ENCODE measurements at regions not wholly inside any gene's neighbourhood (a gene's known extent, or its start where the extent isn't known, plus 50 kb on each side); places are given as distances from the start of the nearest gene placed in this dataset.

GRCh38 chr2:118244686-118245085 lies 156.4 kb downstream of the INSIG2 start:
- H3K36me3 ChIP-seq (ENCODE audit: insufficient read depth, low read length) = no peaks in the 10 kb centered on the region
- no peak overlapping the region for H3K27ac ChIP-seq (ENCODE audit: low read length)
- no peaks in the 10 kb centered on the region for H3K79me2 ChIP-seq (replicated peaks; ENCODE audit: insufficient read depth, low read length)
- H4K20me1 ChIP-seq (ENCODE audit: insufficient read depth) = no peaks in the 10 kb centered on the region
- no peaks in the 10 kb centered on the region for H3K9me2 ChIP-seq (ENCODE audit: insufficient read depth, low read length)
- TF ChIP-seq TAF1 (IDR thresholded peaks at IDR 0.05; ENCODE audit: low read depth) (no peak), SMC3 (conservative IDR thresholded peaks at IDR 0.05; ENCODE audit: poor library complexity) (no peak), RAD21 (conservative IDR thresholded peaks at IDR 0.05) (no peak), EP300 (conservative IDR thresholded peaks at IDR 0.05; ENCODE audit: poor library complexity, severe bottlenecking) (no peak), EZH2 (IDR thresholded peaks at IDR 0.05; ENCODE audit: borderline replicate concordance, insufficient read depth, low read length, poor library complexity, severe bottlenecking) (no peak), MXI1 (conservative IDR thresholded peaks at IDR 0.05; ENCODE audit: poor library complexity, severe bottlenecking) (no peak), POLR2AphosphoS5 (IDR thresholded peaks at IDR 0.05) (no peak)
- TF ChIP-seq, protein P1, sequence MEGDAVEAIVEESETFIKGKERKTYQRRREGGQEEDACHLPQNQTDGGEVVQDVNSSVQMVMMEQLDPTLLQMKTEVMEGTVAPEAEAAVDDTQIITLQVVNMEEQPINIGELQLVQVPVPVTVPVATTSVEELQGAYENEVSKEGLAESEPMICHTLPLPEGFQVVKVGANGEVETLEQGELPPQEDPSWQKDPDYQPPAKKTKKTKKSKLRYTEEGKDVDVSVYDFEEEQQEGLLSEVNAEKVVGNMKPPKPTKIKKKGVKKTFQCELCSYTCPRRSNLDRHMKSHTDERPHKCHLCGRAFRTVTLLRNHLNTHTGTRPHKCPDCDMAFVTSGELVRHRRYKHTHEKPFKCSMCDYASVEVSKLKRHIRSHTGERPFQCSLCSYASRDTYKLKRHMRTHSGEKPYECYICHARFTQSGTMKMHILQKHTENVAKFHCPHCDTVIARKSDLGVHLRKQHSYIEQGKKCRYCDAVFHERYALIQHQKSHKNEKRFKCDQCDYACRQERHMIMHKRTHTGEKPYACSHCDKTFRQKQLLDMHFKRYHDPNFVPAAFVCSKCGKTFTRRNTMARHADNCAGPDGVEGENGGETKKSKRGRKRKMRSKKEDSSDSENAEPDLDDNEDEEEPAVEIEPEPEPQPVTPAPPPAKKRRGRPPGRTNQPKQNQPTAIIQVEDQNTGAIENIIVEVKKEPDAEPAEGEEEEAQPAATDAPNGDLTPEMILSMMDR (IDR thresholded peaks at IDR 0.05; ENCODE audit: poor library complexity, severe bottlenecking) = no peak
- TF ChIP-seq, protein P2, sequence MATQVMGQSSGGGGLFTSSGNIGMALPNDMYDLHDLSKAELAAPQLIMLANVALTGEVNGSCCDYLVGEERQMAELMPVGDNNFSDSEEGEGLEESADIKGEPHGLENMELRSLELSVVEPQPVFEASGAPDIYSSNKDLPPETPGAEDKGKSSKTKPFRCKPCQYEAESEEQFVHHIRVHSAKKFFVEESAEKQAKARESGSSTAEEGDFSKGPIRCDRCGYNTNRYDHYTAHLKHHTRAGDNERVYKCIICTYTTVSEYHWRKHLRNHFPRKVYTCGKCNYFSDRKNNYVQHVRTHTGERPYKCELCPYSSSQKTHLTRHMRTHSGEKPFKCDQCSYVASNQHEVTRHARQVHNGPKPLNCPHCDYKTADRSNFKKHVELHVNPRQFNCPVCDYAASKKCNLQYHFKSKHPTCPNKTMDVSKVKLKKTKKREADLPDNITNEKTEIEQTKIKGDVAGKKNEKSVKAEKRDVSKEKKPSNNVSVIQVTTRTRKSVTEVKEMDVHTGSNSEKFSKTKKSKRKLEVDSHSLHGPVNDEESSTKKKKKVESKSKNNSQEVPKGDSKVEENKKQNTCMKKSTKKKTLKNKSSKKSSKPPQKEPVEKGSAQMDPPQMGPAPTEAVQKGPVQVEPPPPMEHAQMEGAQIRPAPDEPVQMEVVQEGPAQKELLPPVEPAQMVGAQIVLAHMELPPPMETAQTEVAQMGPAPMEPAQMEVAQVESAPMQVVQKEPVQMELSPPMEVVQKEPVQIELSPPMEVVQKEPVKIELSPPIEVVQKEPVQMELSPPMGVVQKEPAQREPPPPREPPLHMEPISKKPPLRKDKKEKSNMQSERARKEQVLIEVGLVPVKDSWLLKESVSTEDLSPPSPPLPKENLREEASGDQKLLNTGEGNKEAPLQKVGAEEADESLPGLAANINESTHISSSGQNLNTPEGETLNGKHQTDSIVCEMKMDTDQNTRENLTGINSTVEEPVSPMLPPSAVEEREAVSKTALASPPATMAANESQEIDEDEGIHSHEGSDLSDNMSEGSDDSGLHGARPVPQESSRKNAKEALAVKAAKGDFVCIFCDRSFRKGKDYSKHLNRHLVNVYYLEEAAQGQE (IDR thresholded peaks at IDR 0.05; ENCODE audit: borderline replicate concordance) = no peak
- H3K9ac ChIP-seq (ENCODE audit: low read length) = no peak overlapping the region
- H3K9me3 ChIP-seq (ENCODE audit: low read length) = no peaks in the 10 kb centered on the region
- no peaks in the 10 kb centered on the region for H3F3A ChIP-seq (ENCODE audit: insufficient read depth, low read length, poor library complexity, severe bottlenecking)
- H3K4me2 ChIP-seq (ENCODE audit: low read length) = no peak overlapping the region
- H3K27me3 ChIP-seq (ENCODE audit: insufficient read depth, low read depth, low read length) = no peaks in the 10 kb centered on the region
- H2AFZ ChIP-seq (ENCODE audit: low read depth, low read length) = no peak overlapping the region
- H3K4me3 ChIP-seq (ENCODE audit: low read length) = no peak overlapping the region

DNA sequence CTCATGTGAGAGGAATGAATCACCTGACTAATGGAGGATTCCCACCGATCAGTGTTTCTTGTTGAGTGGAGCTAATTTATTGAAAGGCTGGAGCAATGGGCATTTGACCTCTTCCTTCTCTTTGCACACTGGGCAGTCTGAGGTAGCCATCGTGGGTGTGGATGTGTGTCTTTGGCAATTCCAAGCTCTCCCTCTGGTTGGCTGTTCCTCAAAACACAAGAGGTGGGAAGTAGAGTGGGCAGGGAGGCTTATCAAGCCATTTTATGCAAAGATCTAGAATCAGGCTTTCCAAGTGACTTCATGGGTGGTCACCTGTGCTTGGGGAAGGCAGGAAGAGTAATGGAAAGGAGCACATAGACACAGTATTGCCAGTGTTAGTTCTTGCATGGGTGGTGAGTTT lies 154.8 kb downstream of the INSIG2 start:
- H3K9me2 ChIP-seq (ENCODE audit: insufficient read depth, low read length) = no peaks in the 10 kb centered on the region
- H3K9ac ChIP-seq (ENCODE audit: low read length) = no peak overlapping the region
- no peaks in the 10 kb centered on the region for H4K20me1 ChIP-seq (ENCODE audit: insufficient read depth)
- H3F3A ChIP-seq (ENCODE audit: insufficient read depth, low read length, poor library complexity, severe bottlenecking) = no peaks in the 10 kb centered on the region
- H2AFZ ChIP-seq (ENCODE audit: low read depth, low read length) = no peak overlapping the region
- H3K36me3 ChIP-seq (ENCODE audit: insufficient read depth, low read length) = no peaks in the 10 kb centered on the region
- no peaks in the 10 kb centered on the region for H3K27me3 ChIP-seq (ENCODE audit: insufficient read depth, low read depth, low read length)
- no peaks in the 10 kb centered on the region for H3K9me3 ChIP-seq (ENCODE audit: low read length)
- H3K79me2 ChIP-seq (replicated peaks; ENCODE audit: insufficient read depth, low read length) = no peaks in the 10 kb centered on the region
- H3K4me3 ChIP-seq (ENCODE audit: low read length) = no peak overlapping the region
- no peak overlapping the region for H3K4me2 ChIP-seq (ENCODE audit: low read length)
- TF ChIP-seq SMC3 (conservative IDR thresholded peaks at IDR 0.05; ENCODE audit: poor library complexity) (no peak), EP300 (conservative IDR thresholded peaks at IDR 0.05; ENCODE audit: poor library complexity, severe bottlenecking) (no peak), RAD21 (conservative IDR thresholded peaks at IDR 0.05) (no peak), POLR2AphosphoS5 (IDR thresholded peaks at IDR 0.05) (no peak), TAF1 (IDR thresholded peaks at IDR 0.05; ENCODE audit: low read depth) (no peak), EZH2 (IDR thresholded peaks at IDR 0.05; ENCODE audit: borderline replicate concordance, insufficient read depth, low read length, poor library complexity, severe bottlenecking) (no peak)
- TF ChIP-seq, protein P1 (IDR thresholded peaks at IDR 0.05; ENCODE audit: poor library complexity, severe bottlenecking) = no peak
- TF ChIP-seq, protein P2 (IDR thresholded peaks at IDR 0.05; ENCODE audit: borderline replicate concordance) = no peak
- H3K27ac ChIP-seq (ENCODE audit: low read length) = no peak overlapping the region
